HG02623 (cell line): ENCODE measurements at regions not wholly inside any gene's neighbourhood (a gene's known extent, or its start where the extent isn't known, plus 50 kb on each side); places are given as distances from the start of the nearest gene placed in this dataset.
"Not testable (repeated sequence)": the region's sequence is repeated elsewhere in the genome, so short reads cannot be mapped to it uniquely, and the experiment has no call there.

Source experiments
- ATAC-seq: cut with Tn5 transposase; IDR thresholded peaks from one replicate; pipeline ENCODE4 v1.9.1; 2021; ENCODE audit warnings: moderate library complexity; ENCODE audit not compliant: unreplicated experiment

DNA sequence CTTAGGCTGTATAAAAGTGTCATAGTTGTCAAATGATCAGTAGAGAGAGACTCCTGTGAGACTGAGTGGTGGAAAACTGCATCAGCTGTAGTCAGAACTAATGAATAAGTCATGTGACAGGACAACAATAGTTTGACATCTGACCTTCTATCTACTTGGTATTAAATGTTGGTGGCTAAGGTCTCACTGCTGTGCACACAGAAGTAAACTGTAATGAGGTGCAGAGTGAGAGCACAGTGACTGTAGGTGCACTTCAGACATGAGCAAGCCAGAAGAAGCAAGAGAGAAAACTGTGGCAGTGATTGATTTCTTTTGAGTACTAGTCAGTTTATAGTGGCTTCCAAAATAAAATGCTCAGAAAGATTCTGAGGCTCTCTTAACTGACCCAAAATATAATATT, 803.6 kb downstream of the RAPGEF2 start:
- ATAC-seq: no peak

DNA sequence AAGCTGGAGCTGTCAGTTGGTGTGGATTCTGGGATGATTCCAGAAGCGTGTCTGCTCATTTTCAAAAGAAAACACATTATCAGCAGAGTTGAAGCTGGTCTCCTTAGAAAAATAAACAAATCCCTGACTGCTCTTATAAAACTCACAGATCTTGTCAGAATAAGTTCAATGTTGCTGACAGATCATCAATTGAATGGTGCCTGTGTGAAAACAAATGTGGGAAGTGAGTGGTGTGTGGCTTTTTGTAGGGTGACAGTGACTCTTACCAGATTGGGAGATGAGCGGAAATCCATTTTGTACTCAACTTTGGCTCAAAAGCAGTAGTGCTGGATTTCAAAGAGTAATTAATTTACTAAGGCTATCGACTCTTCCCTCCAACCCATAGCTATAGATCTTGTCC, 807.8 kb downstream of the RAPGEF2 start:
- no peak for ATAC-seq

DNA sequence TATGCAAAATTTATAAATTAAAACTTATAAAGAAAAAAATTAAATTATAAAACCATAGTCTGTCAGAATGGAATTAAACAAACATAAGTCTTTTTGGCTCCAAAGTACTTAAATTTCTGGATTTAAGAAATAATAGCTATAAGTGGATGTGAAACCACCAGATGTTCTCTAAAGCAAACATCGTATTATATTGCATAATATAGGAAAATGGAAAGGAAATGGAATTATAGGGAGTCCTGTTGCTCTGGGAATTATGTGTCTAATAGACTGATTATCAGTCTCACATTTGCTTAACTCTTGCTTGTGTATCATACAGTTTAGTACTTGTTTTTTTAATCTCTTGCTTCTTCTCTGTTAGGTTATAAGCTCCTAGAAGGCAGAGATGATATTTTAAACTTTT, 819.2 kb downstream of the RAPGEF2 start:
- ATAC-seq: no peak

DNA sequence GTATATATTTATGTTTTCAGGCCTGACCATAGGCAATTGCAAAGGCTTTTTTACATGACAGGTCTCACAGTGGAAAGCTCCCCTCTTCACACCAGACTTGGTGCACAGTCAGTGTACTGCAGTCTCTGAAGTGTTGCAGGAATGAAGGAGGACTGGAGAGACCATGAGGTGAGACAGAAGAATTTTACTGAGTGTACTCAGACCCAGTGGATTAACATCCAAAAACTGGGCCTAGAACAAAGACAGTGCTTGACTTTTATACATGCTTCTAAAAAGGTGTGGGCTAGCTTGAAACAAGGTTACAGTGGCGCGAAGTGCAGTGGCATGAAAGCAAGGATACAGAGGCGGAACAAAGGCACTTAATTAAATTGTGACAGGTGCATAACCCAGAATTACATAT, 822.9 kb downstream of the RAPGEF2 start:
- ATAC-seq: no peak

DNA sequence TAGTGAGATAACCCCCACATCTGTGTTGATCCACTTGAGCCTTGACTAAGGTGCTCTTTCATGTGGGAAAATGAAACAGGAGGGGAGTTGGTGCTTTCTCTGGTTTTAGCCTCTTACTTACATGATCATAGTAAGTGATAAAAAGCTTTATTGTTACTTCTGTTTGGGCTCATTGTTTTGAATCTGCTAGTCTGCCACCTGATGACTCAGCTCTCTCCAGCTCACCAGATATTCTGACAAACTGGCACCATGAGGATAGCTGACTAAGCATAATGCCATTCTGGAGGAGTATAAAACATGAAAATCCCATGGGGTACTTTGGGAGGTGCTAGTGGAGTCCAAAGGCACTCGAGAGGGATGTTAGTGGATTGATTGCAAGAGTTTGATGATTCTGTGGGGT, 824.0 kb downstream of the RAPGEF2 start:
- no peak for ATAC-seq

DNA sequence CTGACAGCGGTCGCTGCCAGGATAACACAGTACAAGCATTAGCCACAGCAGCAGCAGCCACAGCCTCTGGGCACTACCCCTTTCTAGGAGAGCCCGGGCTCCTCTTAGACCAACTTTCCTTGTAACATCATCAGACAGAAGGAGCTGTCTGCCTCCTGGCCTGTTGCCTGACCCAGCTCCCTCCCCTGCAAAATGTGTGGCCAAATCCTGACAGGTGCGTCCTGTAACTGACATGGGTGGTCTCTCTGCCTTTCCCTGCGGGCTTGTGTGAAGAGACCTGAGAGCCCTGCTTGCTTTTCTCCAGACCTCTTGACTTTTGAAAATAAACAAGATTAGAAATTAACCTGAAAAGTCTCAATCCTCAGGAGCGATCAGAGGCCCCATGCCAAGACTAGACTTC, 824.9 kb downstream of the RAPGEF2 start:
- no peak for ATAC-seq

DNA sequence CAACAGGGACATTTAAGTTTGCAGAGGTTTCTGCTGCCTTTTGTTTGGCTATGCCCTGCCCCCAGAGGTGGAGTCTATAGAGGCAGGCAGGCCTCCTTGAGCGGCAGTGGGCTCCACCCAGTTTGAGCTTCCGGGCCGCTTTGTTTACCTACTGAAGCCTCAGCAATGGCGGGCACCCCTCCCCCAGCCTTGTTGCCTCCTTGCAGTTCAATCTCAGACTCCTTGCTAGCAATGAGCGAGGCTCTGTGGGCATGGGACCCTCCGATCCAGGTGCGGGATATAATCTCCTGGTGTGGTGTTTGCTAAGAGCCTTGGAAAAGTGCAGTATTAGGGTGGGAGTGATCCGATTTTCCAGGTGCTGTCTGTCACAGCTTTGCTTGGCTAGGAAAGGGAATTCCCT, 831.7 kb downstream of the RAPGEF2 start:
- not testable (repeated sequence) for ATAC-seq

DNA sequence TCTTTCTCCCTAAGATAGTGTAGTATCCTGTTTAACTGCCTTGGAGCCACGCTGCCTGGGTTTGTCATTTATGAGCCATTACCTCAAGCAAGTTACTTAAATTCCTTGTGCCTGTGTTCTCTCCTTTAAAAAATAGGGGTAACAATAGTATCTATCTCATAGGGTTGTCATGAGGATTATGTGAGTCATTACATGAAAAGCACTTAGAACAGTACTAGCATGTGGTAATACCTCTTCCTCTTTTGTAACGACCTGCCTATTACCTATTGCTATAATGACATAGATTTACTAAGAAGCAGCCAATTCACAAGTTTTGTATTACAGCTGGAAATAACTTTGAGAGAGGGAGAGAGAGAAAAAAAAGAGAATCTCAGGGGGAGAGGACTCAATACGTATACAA, 834.7 kb downstream of the RAPGEF2 start:
- peak; percentile 95 for ATAC-seq

DNA sequence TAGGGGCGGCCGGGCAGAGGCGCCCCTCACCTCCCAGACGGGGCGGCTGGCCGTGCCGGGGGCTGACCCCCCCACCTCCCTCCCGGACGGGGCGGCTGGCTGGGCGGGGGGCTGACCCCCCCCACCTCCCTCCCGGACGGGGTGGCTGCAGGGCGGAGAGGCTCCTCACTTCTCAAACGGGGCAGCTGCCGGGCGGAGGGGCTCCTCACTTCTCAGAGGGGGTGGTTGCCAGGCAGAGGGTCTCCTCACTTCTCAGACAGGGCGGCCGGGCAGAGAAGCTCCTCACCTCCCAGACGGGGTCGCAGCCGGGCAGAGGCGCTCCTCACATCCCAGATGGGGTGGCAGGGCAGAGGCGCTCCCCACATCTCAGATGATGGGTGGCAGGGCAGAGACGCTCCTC, 836.8 kb downstream of the RAPGEF2 start:
- not testable (repeated sequence) for ATAC-seq

DNA sequence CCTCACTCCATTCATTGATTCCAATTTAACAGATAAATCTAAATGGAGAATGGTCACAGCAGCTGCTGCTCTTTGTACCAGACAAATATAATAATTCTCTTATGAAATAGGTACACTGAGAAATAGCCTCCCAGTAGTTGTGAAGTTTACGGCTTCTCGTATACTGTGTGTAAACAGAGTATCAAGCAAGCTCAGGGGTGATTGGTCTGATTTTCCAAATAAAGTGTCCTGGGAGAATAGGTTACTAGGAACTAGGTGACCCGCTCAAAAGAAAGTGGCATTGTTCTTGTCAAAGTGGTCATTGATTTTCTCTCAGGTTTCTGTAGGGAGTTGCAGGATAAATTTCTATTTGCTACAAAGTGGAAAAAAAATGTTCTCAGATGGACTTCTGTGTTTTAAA, 838.2 kb downstream of the RAPGEF2 start:
- no peak for ATAC-seq

DNA sequence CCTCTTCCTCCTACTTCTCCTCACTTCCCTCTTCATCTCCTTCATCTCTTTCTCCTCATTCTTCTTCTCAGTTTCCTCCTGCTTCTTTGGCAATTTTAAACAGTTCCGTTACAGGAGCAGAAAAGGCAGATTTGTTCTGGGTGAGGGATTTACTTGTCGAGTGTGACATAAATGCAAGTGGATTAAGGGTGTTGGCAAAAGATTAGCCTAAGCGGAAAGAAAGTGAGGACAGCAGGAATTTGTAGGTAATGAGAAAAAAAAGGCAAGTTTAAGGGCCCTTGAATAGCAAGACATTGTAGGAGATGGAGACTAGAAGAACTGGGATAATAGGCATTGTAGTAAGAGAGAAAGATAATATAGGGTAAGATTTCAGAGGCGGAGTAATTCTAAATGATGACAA, 841.6 kb downstream of the RAPGEF2 start:
- ATAC-seq: no peak

DNA sequence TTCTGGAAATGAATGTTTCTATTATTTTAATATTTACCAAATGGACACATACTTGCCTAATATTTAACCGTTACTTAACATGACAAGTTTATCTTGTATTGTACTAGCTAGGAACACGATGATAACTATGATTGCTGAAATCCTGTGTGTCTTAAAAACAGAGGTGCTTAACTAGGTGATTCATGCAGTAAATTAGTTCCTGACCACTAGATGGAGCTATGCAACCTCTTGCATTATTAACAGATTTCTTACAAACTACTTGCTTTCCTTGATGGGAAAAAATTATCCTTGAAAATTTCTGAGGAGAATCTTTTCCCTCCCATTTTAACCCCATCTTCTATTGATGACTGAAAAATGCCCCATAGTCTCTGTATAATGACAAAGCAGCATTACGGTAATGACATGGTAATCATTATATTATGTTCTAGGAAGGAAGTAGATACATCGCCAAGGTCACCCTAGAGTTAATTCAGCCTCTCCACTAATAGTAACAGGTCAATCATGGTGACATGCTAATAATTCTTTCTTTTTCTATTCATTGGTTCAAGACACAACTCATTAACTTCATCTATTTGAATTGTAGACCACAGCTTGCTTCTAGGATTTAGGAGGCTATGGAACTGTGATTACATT, 844.2 kb downstream of the RAPGEF2 start:
- ATAC-seq: peak; percentile 81

DNA sequence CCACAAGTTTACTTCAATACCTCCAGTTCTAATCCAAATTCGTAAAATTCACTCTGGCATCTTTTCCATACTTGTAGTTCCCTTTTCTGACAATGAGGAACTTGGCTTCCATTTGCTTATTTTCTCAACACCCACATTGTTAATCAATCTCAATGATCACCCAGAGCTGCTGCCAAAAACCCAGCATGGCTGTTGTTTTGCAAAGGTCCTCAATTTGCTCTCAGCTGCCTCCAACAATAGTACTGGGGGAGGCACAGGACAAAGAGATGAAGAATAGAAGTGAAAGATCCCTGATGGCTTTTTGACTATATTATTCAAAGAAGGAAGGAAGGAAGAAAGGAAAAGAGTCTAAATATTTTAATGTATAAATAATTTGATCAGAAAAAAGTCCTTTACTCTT, 847.8 kb downstream of the RAPGEF2 start:
- ATAC-seq: no peak

DNA sequence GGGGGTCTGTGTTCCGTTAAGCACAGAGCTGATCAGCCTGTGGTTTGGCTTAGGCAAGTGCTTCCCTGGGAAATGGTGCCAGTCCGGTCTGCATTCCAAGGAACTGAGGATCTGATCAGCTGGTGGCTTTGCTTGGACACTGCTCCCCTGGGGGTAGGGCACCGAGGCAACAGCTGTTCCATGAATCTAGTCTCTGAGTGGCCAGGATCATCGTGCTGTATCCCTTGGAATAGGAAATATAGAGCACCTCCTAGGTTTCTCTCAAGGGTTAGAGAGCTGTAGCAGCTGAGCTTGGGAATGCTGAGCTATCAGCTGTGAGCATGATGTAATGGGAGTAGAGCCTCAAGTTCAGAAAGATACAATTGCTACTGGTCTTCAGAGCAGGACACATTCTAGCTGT, 863.9 kb downstream of the RAPGEF2 start:
- ATAC-seq: no peak

DNA sequence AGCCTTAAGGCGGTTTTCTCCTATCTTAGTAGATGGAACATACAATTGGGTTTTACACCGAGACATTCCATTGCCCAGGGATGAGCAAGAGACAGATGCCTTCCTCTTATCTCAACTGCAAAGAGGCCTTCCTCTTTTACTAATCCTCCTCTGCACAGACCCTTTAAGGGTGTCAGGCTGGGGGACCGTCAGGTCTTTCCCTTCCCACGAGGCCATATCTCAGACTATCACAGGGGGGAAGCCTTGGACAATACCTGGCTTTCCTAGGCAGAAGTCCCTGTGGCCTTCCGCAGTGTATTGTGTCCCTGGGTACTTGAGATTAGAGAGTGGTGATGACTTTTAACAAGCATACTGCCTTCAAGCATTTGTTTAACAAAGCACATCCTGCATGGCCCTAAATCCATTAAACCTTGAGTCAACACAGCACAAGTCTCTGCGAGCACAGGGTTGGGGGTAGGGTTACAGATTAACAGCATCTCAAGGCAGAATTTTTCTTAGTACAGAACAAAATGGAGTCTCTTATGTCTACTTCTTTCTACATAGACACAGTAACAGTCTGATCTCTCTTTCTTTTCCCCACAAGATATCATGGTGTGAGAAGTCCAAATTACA, 874.1 kb downstream of the RAPGEF2 start:
- ATAC-seq: not testable (repeated sequence)

DNA sequence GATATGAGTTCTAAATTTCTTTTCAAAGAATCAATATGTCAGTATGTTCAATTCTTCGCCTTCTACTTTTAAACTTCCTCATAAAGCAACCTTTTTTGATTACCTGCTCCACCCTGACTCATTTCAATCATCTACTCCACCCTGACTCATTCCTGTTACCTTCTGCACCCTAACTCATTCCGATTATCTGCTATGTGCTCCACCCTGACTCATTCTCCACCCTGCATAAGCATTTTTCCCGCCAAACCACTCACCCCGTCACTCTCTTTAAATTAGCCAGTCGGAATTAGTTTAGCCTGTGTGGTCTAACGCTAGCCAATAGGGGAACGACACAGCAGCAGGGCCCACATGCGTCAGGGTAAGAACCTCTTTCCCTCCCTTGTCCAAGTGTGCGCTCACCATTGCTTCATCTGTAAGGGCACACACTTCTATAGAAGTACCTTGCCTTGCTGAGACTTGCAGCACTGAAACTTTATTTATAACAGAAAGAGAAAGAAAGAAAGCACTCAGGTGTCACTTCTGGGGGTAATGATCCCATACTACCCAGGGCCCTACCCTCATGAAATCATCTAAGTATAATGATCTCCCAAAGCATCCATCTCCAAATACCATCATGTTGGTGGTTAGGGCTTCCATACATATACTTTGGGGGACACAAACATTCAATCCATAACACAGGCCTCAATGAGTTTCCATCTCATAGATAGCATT, 875.2 kb downstream of the RAPGEF2 start:
- ATAC-seq: no peak

DNA sequence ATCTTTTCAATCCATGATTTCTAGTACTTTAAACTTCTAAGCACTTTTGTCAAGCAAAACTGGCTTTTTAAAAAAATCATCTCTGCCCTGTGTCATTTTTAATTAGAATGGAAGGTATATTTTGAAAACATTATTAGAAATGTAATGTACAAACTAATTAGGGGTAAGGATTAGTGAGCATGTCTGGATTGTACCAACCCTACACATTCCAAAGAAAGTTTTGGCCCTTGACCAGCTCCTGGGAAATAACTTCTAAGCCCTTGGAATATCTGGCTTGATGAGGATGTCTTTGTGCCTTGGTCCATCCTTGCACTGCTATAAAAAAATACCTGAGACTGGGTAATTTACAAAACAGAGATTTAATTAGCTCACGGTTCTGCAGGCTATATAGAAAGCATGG, 876.5 kb downstream of the RAPGEF2 start:
- no peak for ATAC-seq

DNA sequence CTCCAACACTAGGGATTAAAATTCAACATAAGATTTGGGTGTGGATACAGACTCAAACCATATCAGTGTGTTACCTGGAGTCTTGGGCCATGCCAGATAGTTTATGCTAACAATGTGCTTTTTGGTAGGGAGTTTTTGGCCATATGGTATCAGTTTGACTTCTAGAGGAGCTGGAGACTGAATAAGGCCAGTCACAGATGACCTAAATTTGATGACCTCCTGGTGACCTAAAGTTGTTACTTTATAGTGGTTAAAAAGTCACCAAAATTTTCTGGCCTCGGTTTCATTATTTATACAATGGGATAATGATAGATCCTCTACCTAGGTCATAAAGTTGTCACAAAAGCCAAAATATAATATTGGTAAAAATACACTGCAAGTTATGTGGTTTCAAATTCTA, 877.1 kb downstream of the RAPGEF2 start:
- ATAC-seq: no peak

DNA sequence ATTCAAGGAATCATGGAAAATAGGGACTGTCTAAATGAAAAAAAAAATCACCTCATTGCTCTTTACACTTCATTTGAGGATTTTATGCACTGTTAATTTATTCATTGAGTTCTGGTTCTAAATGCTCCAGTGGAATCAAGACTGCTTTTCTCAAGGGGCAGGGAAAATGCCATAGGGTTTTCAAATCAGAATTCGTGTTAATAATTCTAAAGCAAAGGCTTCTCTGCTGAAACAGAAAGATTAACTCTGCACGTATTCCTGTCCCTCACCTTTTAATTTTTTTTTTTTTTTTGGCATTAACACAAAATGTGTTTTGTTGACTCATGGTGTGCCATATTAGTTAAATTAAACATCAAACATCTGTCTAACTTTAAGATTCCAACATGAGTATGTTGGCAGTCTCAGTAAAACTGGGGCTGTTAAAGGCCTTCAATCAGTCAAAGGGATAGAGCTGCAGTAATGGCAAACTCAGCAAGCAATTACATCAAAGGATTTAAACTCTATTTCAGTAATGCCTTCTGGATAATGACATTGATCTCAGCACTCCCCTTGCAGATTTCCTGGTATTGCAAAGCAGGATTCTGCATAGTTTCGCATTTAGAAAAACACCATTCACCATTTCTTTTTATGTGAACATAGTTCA, 878.1 kb downstream of the RAPGEF2 start:
- ATAC-seq: no peak

DNA sequence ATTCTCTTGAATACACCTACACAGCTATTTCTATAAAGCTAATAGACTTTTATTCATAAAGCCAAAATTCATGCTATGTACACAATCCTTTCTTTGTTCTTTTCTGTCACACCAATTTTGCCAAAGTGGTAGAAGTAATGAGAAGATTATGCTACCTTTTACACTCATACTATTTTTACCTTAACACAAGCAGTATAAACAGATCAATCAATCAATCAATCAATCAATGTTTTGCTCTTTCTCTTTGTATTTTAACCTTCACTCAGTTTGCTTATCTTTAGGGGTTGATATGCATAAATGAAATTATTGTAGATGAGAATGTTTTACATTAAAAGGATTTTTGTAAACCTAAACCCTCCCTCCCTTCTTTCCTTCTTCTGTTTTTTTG, 878.6 kb downstream of the RAPGEF2 start:
- no peak for ATAC-seq

DNA sequence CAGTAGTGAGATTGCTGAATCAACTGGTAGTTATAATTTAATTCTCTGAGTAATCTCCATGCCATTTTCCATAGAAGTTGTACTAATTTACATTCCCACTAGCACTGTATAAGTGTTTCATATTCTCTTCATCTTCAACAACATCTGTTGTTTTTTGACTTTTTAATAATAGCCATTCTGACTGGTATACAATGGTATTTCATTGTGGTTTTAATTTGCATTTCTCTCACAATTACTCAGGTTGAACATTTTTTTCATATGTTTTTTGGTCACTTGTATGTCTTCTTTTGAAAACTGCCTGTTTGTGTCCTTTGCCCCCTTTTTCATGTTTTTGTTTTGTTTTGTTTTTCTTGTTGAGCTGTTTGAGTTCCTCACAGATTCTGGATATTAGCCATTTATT, 880.2 kb downstream of the RAPGEF2 start:
- no peak for ATAC-seq
